ENCODE measurements at regions not wholly inside any gene's neighbourhood (a gene's known extent, or its start where the extent isn't known, plus 50 kb on each side); places are given as distances from the start of the nearest gene placed in this dataset.

DNA sequence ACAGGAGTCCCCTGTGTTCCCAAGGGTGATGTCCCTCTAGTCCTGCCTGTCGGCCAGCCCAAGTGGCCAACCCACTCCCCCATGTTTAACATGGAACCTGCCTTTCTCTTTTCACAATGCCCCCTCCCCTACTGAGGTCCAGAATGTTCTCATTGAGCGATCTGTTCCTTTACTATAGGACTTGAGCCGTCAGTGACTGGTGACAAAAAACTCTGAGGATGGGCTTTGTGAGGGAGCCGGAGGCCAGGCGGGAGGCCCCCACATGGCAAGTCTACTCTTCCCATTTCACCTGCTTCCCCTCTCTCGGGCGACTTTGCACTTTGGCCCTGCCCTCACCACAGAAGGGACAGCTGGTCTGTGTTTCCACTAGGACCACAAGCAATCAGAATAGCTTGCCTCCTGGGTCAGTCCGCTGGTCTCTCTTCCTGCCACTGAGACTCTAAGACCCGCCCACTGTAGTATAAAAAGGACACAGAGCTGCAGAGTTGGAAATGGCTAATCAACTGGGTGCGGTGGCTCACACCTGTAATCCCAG, 146.5 kb upstream of the RAB12 start:
- no peak overlapping the region for H3K9ac ChIP-seq (ENCODE audit: insufficient read depth, low read depth, low read length)
- H3K4me3 ChIP-seq (replicated peaks in 1 of 3; ENCODE audit: insufficient read depth in 1 of 3, low read depth in 2 of 3, low read length in 3 of 3), result no peak overlapping the region
- H4K20me1 ChIP-seq (ENCODE audit: insufficient read depth, low read length), result no peaks in the 10 kb centered on the region
- ChIA-PET POLR2A (no interaction called here), CTCF (ENCODE audit: low intra/inter-chr PET ratio, low total read pairs) (no interaction called here)
- WGBS (ENCODE audit: low lambda C conversion rate), result 35% methylated on average over 10 of the region's 10 CpGs
- peak; percentile 21 for DNase-seq (ENCODE audit: low spot score)
- no peaks in the 10 kb centered on the region for H3K79me2 ChIP-seq (ENCODE audit: insufficient read depth, low read length)
- H3K27ac ChIP-seq (ENCODE audit: extremely low read length, insufficient read depth, low read length), result no peak overlapping the region
- no peaks in the 10 kb centered on the region for H3K9me3 ChIP-seq (ENCODE audit: low read length)
- in situ Hi-C loops (cut with HindIII; ENCODE audit: extremely low pct_ligation_motif_present, low pct_unique_long_range_greater_than_20kb) (no loop called here), intact Hi-C loops (cut with micrococcal nuclease; ENCODE audit: unreplicated experiment) (no loop called here)
- H3K4me1 ChIP-seq (ENCODE audit: insufficient read depth, low read length), result peaks cover 15% of the 10 kb centered on the region
- H3K27me3 ChIP-seq (ENCODE audit: control insufficient read depth in 1 of 2, insufficient read depth in 2 of 2, low read length in 2 of 2), result peaks cover 0 to 4% of the 10 kb centered on the region in 2 experiments; a peak in 2 of 5 replicates
- no peaks in the 10 kb centered on the region for H3K36me3 ChIP-seq (replicated peaks in 1 of 2; ENCODE audit: control insufficient read depth in 1 of 2, insufficient read depth in 2 of 2, low read length in 2 of 2)
- no TSS peak for BruUV-seq (replicated peaks)
- H2AFZ ChIP-seq (ENCODE audit: low read length), result no peak overlapping the region
- no peak overlapping the region; the same call in 1 of the 2 replicates for H3K4me2 ChIP-seq (ENCODE audit: low read depth, low read length)
- ATAC-seq, result peak; percentile 85
- FAIRE-seq, result no peak
- peak; percentile 51; the same call in 1 of the 2 replicates for TF ChIP-seq HNF4G (IDR thresholded peaks at IDR 0.05; ENCODE audit: borderline replicate concordance, low read depth, low read length)
- TF ChIP-seq HNF4G (CRISPR knock-in tag; IDR thresholded peaks at IDR 0.05; ENCODE audit: borderline replicate concordance, low read depth), result no peak
- no peak for TF ChIP-seq E2F5 (CRISPR knock-in tag; conservative IDR thresholded peaks at IDR 0.05)
- TF ChIP-seq SNAI1 (CRISPR knock-in tag; IDR thresholded peaks at IDR 0.05; ENCODE audit: borderline replicate concordance), result no peak
- peak; percentile 33; the same call in 1 of the 2 replicates for TF ChIP-seq PAXIP1 (CRISPR knock-in tag; conservative IDR thresholded peaks at IDR 0.05)
- TF ChIP-seq SAP130 (CRISPR knock-in tag; IDR thresholded peaks at IDR 0.05; ENCODE audit: low read depth), result peak; percentile 22; the same call in 1 of the 2 replicates
- peak; percentile 65 for TF ChIP-seq ZNF629 (CRISPR knock-in tag; conservative IDR thresholded peaks at IDR 0.05)
- TF ChIP-seq, protein P1, sequence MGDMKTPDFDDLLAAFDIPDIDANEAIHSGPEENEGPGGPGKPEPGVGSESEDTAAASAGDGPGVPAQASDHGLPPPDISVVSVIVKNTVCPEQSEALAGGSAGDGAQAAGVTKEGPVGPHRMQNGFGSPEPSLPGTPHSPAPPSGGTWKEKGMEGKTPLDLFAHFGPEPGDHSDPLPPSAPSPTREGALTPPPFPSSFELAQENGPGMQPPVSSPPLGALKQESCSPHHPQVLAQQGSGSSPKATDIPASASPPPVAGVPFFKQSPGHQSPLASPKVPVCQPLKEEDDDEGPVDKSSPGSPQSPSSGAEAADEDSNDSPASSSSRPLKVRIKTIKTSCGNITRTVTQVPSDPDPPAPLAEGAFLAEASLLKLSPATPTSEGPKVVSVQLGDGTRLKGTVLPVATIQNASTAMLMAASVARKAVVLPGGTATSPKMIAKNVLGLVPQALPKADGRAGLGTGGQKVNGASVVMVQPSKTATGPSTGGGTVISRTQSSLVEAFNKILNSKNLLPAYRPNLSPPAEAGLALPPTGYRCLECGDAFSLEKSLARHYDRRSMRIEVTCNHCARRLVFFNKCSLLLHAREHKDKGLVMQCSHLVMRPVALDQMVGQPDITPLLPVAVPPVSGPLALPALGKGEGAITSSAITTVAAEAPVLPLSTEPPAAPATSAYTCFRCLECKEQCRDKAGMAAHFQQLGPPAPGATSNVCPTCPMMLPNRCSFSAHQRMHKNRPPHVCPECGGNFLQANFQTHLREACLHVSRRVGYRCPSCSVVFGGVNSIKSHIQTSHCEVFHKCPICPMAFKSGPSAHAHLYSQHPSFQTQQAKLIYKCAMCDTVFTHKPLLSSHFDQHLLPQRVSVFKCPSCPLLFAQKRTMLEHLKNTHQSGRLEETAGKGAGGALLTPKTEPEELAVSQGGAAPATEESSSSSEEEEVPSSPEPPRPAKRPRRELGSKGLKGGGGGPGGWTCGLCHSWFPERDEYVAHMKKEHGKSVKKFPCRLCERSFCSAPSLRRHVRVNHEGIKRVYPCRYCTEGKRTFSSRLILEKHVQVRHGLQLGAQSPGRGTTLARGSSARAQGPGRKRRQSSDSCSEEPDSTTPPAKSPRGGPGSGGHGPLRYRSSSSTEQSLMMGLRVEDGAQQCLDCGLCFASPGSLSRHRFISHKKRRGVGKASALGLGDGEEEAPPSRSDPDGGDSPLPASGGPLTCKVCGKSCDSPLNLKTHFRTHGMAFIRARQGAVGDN (CRISPR knock-in tag; IDR thresholded peaks at IDR 0.05), result 0 out of 2 replicates have a peak, but pooled peaks have one; percentile 18
- TF ChIP-seq HMGA1 (CRISPR knock-in tag; conservative IDR thresholded peaks at IDR 0.05), result no peak
- no peak for TF ChIP-seq TCF7 (IDR thresholded peaks at IDR 0.05; ENCODE audit: low read depth)
- no peak for TF ChIP-seq THAP11 (CRISPR knock-in tag; IDR thresholded peaks at IDR 0.05)
- peak; percentile 48; the same call in 1 of the 2 replicates for TF ChIP-seq ZMYM4 (CRISPR knock-in tag; IDR thresholded peaks at IDR 0.05)
- TF ChIP-seq, protein P2, sequence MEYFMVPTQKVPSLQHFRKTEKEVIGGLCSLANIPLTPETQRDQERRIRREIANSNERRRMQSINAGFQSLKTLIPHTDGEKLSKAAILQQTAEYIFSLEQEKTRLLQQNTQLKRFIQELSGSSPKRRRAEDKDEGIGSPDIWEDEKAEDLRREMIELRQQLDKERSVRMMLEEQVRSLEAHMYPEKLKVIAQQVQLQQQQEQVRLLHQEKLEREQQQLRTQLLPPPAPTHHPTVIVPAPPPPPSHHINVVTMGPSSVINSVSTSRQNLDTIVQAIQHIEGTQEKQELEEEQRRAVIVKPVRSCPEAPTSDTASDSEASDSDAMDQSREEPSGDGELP (IDR thresholded peaks at IDR 0.05; ENCODE audit: borderline replicate concordance, low read depth), result peak; percentile 51; the same call in 1 of the 2 replicates
- TF ChIP-seq, protein P3, sequence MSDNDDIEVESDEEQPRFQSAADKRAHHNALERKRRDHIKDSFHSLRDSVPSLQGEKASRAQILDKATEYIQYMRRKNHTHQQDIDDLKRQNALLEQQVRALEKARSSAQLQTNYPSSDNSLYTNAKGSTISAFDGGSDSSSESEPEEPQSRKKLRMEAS (IDR thresholded peaks at IDR 0.05), result peak; percentile 23; the same call in 1 of the 2 replicates
- TF ChIP-seq GTF2F1 (IDR thresholded peaks at IDR 0.05; ENCODE audit: low read length), result no peak
- peak; percentile 15; the same call in 1 of the 2 replicates for TF ChIP-seq SALL1 (CRISPR knock-in tag; IDR thresholded peaks at IDR 0.05)

Data from HepG2 (cell line).